Right cardiac atrium (tissue), 5 donors: ENCODE measurements at regions not wholly inside any gene's neighbourhood (a gene's known extent, or its start where the extent isn't known, plus 50 kb on each side); places are given as distances from the start of the nearest gene placed in this dataset.

Experiments
- ATAC-seq, 2 donors: fragments of 200-7000 bp; cut with Tn5 transposase; one replicate each; pipeline versions ENCODE4 v1.8.0 to v1.9.1; 2020; ENCODE audit warnings: moderate library complexity in 2 of 2, mild to moderate bottlenecking in 1 of 2
- DNase-seq, 3 donors: peaks; one replicate each; pipeline ENCODE4 v3.0.0-alpha.2; 2020
- H3K27ac ChIP-seq: one replicate; pipeline ENCODE4 v1.5.1; 2013; ENCODE audit warnings: mild to moderate bottlenecking, low read length, control low read depth, moderate library complexity
- H3K27me3 ChIP-seq: one replicate; pipeline ENCODE4 v1.6.1; 2013; ENCODE audit not compliant: control insufficient read depth, insufficient read depth
- H3K4me1 ChIP-seq: one replicate; pipeline ENCODE4 v1.6.1; 2013; ENCODE audit warnings: low read length; ENCODE audit not compliant: control insufficient read depth, insufficient read depth
- H3K4me3 ChIP-seq: one replicate; pipeline ENCODE4 v1.5.1; 2013; ENCODE audit warnings: low read length, control low read depth
- H3K9me3 ChIP-seq: one replicate; pipeline ENCODE4 v1.6.1; 2013; ENCODE audit warnings: low read length; ENCODE audit not compliant: control insufficient read depth
- WGBS: extraction: QIAGEN DNeasy Blood & Tissue Kit; methylation state at CpG from one replicate; pipeline ENCODE4 v1.1.7; 2013; 5-methylcytosine and 5-hydroxymethylcytosine counted together
- intact Hi-C, 4 donors: fragments of 100-400 bp; cut with DNase I; formaldehyde crosslinking; loops; one replicate each; pipeline versions ENCODE4 v1.11.0 to v1.14.0; 2022 to 2023
- donor health status: healthy with polysubstance abuse.
- donor health status: DM: no; HTN: yes; CAD: no.
- donor health status: DM: no; HTN: no; CAD: no.
- donor health status: DM: no; HTN: yes; CAD: no; lungs with severe emphysema.
- donor health status: DM: yes; HTN: yes; CAD: no.

DNA sequence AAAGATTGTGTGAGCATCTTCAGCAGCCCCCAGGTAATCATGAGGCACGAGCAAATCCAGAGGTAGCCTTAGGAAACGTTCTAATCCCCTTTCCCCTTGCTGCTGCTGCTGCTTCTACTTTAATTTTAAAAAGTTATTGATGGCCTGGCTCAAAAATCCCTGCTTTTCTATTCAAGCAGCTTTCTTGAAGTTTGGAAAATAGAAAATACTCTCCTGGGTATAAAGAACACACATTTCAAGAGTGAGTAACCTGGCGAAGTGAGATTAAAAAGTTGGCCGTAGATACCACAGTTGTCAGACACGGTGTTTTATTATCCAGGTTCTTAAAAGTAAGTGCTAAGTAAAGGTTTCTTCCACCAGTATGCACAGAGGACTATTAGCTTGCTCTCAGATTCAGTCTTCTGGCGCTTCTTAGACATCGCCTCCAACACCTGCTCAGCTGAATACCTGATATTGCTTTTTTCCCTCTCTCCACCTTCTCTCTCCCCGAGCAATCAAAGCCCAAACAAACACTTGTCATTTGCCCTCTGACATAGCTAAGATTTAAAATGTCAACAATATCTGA, 150.7 kb downstream of the EDN3 start:
- Histone ChIP-seq H3K4me3 (no peak overlapping the region), H3K27me3 (no peaks in the 10 kb centered on the region), H3K4me1 (no peaks in the 10 kb centered on the region), H3K9me3 (no peaks in the 10 kb centered on the region), H3K27ac (no peak overlapping the region)
- WGBS = 74% methylated on average over 8 of the region's 8 CpGs
- intact Hi-C loops = loop anchor here in 2 of 4 donors (10.0 kb wide), 3 partner anchors 226 to 576 kb away; no protein-coding TSS in a partner anchor
- DNase-seq (no peak), ATAC-seq (no peak)

DNA sequence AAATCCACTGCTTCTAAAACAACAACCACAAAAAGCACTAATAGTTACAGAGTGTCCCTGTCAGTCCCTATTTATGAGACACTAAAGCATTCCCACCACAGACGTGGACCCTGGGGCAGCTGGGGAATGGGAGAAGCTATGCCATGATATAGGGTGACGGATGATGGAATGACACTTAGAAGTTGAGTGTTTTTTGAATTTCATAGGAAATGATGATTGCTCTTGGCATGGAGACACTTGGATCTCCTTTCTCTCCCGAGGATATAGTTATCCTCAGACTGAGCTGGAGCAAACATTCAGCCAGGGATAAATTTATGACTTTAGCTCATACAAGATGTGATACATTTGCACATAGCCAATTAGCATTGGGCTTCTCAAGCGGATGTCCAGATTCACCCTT, 151.2 kb downstream of the EDN3 start:
- intact Hi-C loops = loop anchor here in 2 of 4 donors (10.0 kb wide), 3 partner anchors 227 to 577 kb away; no protein-coding TSS in a partner anchor
- Histone ChIP-seq H3K4me1 (no peaks in the 10 kb centered on the region), H3K4me3 (no peak overlapping the region), H3K27ac (no peak overlapping the region), H3K27me3 (no peaks in the 10 kb centered on the region), H3K9me3 (no peaks in the 10 kb centered on the region)
- DNase-seq (no peak), ATAC-seq (no peak)
- 46% methylated on average over 4 of the region's 4 CpGs for WGBS

DNA sequence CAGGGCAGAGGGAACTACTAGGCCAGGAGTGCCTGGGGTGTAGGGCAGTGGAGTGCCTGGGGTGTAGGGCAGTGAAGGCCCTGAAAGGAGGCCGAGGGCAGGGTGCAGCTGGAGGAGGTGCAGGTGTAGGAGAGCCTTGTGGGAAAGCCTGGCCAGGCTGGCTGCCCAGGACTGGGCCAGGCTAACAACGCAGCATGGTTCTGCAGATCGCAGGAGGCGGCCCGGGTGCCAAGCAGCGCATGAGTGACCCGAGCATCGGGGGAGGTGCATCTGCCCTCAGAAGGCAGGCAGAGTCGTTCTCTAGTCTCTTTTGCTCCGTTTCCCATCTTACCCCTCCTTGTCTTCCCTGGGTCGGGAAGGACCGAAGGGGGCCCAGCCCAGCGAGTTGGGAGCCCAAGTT, 151.5 kb upstream of the PHACTR3 start:
- intact Hi-C loops = loop anchor here in 2 of 4 donors (10.0 kb wide), 3 partner anchors 228 to 578 kb away; no protein-coding TSS in a partner anchor
- no peak overlapping the region for H3K27ac ChIP-seq
- no peaks in the 10 kb centered on the region for H3K9me3 ChIP-seq
- no peaks in the 10 kb centered on the region for H3K4me1 ChIP-seq
- DNase-seq (no peak), ATAC-seq (no peak)
- H3K4me3 ChIP-seq = no peak overlapping the region
- H3K27me3 ChIP-seq = no peaks in the 10 kb centered on the region
- WGBS = 75% methylated on average over 13 of the region's 13 CpGs

DNA sequence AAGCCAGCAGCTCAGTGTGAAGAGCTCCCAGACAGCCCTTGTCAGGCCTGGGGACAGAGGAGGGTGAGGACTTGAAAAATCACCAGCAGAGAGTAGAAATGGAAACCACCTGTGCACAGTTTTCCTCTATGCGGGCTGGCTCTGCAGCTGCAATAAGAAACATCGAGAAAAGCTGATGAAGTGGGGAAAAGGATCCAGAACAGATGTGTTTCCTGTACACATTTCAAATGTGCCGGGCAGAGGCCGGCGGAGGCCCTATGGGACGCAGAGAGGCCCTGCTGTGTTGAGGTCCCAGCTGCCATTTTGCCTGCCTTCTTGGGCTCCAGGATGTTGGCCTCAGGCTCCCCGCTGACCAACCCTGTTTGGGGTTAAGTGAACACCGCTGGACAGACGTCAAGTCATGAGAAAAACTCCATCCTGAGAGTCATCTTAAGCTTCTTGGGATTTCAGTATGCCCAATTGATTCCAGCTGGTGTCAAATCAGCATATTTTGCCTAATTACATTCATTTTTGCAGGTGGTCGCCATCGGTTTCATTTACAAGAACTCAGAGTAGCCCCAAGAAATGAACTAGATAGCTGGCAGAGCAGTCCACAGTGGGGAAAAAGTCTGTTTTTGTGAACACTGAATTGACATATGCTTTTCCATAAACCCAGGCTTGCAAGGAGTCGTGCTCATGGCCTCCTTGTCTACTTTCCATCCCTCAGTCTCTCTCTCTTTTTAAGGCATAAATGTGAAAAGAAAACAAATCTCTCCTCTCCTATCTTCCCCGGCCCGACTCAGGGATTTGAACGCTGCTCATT, 150.4 kb upstream of the PHACTR3 start:
- H3K4me3 ChIP-seq = no peak overlapping the region
- DNase-seq (no peak), ATAC-seq (no peak)
- H3K9me3 ChIP-seq = no peaks in the 10 kb centered on the region
- intact Hi-C loops = loop anchor here in 2 of 4 donors (10.0 kb wide), 3 partner anchors 229 to 579 kb away; no protein-coding TSS in a partner anchor
- 71% methylated on average over 15 of the region's 15 CpGs for WGBS
- no peaks in the 10 kb centered on the region for H3K4me1 ChIP-seq
- H3K27me3 ChIP-seq = no peaks in the 10 kb centered on the region
- no peak overlapping the region for H3K27ac ChIP-seq

DNA sequence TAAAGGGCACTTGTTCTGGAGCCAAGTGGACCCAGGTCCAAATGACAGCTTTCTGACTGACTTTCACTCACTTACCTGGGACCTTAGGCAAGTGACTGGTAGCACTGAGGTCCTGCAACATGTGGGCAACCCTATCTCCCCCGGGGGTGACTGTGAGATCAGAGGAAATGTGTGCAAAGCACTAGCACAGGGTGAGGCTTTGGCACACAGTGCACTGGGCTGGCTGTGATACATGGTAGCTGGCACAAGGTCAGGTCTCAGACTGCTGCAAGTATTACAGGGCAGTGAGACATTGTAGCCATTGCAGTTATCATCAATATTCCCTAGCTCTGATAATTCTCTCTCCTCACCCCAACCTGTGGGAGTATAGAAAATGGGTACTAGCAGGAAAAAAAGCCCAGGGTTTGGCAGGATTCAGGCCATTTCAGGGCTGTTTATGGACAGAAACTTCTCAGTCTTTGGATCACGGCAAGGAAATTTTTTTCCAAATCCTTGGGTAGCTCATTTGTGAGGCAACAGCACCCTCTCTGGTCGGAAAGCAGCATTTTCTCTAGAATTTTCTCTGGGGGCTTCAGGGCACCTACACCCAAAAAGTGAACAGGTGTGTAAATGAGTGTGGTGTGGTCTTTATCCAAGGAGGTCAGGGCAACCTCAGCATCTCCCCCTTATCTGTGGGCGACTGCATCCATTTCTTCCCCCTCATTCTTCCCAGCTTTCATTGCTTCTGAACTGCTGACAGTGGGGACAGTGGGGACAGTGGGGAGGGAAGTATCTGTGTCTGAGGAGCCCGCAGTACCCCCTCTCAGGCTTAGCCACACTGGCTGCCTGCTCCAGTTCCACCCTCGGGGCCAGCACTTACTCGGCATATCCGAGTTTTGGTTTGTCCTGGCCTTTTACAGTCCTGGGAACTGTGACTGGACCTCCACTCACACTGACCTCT, 148.7 kb upstream of the PHACTR3 start:
- no peaks in the 10 kb centered on the region for H3K9me3 ChIP-seq
- no peaks in the 10 kb centered on the region for H3K27me3 ChIP-seq
- DNase-seq (peak in 2 of 3 donors; percentile 54 to 82), ATAC-seq (peak; percentile 75 to 77)
- no peak overlapping the region for H3K27ac ChIP-seq
- WGBS = 25% methylated on average over 8 of the region's 8 CpGs
- no peak overlapping the region for H3K4me3 ChIP-seq
- no peaks in the 10 kb centered on the region for H3K4me1 ChIP-seq
- intact Hi-C loops = loop anchor here in 2 of 4 donors (10.0 kb wide), 3 partner anchors 231 to 581 kb away; no protein-coding TSS in a partner anchor

DNA sequence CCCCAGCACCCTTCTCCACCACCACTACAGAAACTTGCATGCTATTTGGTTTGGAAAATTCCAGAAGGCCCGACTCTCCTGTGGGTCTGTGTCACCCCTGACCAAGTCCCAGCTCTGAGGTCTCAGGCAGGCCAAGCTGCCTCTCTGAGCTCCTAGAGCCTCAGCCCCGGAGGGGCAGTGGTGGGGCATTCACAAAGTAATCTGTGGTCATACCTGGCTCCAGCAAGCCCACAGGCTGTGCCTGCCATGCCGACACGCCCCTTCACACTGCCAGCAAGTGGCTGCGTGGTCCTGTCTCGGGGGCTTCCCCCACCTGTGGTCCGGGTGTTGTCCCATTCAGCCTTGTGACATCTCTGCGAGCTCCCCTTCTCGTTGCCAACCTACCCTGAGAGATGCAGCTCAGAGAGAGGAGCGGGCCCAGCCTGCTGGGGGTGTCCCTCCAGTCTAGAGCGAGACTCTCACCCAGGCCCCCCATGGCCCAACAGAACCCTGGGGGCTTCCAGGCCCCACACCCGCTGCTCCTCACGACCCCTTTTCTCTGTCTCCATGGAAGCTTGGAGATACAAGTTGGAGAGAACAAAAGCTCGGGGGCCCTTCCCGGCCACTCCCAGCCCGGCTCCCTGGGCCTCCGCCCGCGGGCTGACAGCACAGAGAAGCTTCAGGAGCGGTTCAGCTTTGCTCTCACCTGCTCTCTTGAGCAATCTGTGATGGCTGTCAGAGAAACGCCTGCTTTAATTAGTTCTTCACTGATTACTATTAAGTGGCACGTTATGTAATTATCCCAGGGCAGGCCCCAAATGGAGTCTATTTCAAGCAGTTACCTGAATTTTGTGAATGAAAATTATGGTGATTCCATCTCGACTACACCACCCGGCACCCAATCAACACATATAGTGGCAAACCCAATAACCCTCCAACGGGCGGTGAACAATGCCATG, 147.7 kb upstream of the PHACTR3 start:
- Histone ChIP-seq H3K27ac (no peak overlapping the region), H3K9me3 (no peaks in the 10 kb centered on the region), H3K27me3 (no peaks in the 10 kb centered on the region), H3K4me3 (no peak overlapping the region), H3K4me1 (no peaks in the 10 kb centered on the region)
- WGBS = 78% methylated on average over 26 of the region's 26 CpGs
- DNase-seq = no peak
- intact Hi-C loops = loop anchor here in 2 of 4 donors (10.0 kb wide), 3 partner anchors 232 to 582 kb away; no protein-coding TSS in a partner anchor
- ATAC-seq = no peak

DNA sequence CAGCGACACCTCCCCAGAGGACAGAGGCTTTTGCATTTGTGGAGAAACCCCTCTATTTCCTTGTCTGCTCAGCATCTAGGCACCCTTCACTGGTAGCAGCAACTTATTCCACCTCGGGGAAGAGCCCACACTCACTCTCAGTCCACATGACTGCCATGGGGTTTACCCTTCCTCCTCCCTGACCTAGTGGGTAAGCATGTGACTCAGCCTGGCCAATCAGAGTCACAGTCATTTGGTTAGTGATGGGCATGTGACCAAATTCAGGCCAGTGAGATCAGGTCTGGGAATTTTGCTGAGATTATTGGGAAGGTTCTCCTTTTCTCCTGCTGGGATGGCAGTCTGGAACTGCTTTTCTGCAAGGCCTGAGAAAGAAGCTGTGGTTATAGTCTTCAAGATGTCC, 145.7 kb upstream of the PHACTR3 start:
- H3K27me3 ChIP-seq = no peaks in the 10 kb centered on the region

DNA sequence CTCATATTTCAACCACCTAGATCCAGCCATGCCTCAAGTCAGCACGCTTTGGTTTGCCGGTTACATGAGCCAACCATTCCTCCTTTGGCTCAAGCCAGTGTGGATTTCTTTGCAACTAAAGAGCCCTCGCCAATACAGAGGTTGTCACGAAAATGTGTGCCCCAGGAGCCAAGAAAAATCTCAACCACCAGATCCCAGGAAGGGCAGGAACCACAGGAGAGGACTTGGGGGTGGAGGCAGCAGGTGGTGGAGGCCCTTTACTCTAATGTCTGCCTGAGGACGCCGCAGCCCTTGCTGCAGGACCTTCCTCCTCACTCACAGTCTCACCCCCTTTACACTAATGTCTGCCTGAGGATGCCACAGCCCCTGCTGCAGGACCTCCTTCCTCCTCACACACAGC, 144.8 kb upstream of the PHACTR3 start:
- Histone ChIP-seq H3K27me3 (no peaks in the 10 kb centered on the region), H3K9me3 (no peaks in the 10 kb centered on the region), H3K4me3 (no peak overlapping the region), H3K4me1 (no peaks in the 10 kb centered on the region), H3K27ac (no peak overlapping the region)
- intact Hi-C loops = loop anchor here in 2 of 4 donors (10.0 kb wide), 3 partner anchors 235 to 585 kb away; no protein-coding TSS in a partner anchor
- no peak for ATAC-seq
- DNase-seq = no peak
- 86% methylated on average over 6 of the region's 6 CpGs for WGBS

More for the DNA sequence above, 145.7 kb upstream of the PHACTR3 start:
- Histone ChIP-seq H3K27ac (no peak overlapping the region), H3K4me3 (no peak overlapping the region), H3K4me1 (no peaks in the 10 kb centered on the region), H3K9me3 (no peaks in the 10 kb centered on the region)
- DNase-seq = no peak
- 89% methylated on average over 2 of the region's 2 CpGs for WGBS
- ATAC-seq = no peak
- intact Hi-C loops = loop anchor here in 2 of 4 donors (10.0 kb wide), 3 partner anchors 234 to 584 kb away; no protein-coding TSS in a partner anchor

DNA sequence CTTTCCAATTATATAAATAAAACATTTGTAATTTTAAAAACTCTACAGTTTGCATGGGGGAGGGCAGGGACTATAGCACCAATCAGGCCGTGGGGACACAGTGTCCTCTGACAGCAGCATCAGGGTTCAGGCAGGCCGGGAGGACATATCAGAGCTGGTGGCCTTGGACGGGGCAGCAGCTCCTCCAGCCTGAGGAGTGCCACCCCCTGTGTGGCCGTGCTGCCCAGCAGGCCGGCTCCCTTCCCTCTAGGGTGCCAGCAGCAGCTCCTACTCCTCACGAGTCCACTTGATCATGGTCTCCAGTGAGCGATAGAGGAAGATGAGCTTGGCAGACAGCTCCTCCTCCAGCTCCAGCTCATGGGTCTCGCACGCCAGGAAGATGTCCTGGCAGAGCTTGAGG, 144.0 kb upstream of the PHACTR3 start:
- Histone ChIP-seq H3K4me1 (no peaks in the 10 kb centered on the region), H3K27me3 (no peaks in the 10 kb centered on the region), H3K9me3 (no peaks in the 10 kb centered on the region), H3K27ac (no peak overlapping the region), H3K4me3 (no peak overlapping the region)
- WGBS = 64% methylated on average over 9 of the region's 9 CpGs
- intact Hi-C loops = no loop called here
- DNase-seq (no peak), ATAC-seq (no peak)

DNA sequence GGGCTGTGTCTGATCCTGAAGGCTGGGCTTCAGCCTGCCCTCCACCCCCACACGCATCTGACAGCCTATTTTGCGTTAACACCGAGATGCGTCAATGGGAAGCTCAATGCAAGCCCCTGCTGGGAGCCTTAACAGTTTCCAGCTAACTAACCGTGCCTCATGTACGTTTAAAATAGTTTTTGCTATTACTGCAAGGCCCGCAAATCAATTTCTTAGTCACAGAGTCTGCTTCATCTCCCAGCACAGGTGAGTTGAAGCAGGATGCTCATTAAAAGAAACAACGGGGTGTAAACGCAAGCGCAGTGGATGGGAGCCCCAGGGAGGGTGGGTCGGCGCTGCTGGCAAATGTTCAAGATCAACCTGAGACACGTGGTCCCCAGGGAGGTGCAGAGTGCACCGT, 142.8 kb upstream of the PHACTR3 start:
- Histone ChIP-seq H3K9me3 (no peaks in the 10 kb centered on the region), H3K4me1 (no peaks in the 10 kb centered on the region), H3K4me3 (no peak overlapping the region), H3K27me3 (no peaks in the 10 kb centered on the region), H3K27ac (no peak overlapping the region)
- intact Hi-C loops = no loop called here
- no peak for DNase-seq
- no peak for ATAC-seq
- WGBS = 62% methylated on average over 14 of the region's 14 CpGs
